Suppressor macrophage treated with lipopolysaccharide for 4 hours (primary cell): ENCODE measurements at regions not wholly inside any gene's neighbourhood (a gene's known extent, or its start where the extent isn't known, plus 50 kb on each side); places are given as distances from the start of the nearest gene placed in this dataset.
"Not testable (repeated sequence)": the region's sequence is repeated elsewhere in the genome, so short reads cannot be mapped to it uniquely, and the experiment has no call there.

Source experiments
- DNase-seq: peaks from one replicate; pipeline ENCODE4 v3.0.0-alpha.2; 2020

GRCh38 chr3:18725668-18726407 is 300.7 kb upstream of the SATB1 start:
- DNase-seq = peak; percentile 61

DNA sequence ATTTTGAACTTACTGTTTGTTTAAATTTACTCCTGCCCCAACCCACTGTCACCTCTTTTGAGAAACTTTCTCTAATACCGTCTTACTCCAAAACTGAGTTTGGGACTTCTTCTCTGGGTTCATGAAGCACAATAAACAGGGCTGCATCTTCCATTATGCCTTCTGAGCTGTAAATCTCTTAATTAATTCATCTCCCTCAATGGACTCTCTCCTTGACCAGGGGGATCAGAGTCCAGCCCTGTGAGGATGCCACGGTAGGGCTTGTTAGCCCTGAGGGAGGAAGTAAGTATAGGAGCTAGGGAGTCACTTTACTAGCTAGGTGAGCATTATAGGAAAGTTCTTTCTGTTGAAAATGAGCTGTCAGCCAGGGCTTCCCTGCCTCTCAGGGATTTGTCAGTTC is 299.3 kb upstream of the SATB1 start:
- DNase-seq = no peak

DNA sequence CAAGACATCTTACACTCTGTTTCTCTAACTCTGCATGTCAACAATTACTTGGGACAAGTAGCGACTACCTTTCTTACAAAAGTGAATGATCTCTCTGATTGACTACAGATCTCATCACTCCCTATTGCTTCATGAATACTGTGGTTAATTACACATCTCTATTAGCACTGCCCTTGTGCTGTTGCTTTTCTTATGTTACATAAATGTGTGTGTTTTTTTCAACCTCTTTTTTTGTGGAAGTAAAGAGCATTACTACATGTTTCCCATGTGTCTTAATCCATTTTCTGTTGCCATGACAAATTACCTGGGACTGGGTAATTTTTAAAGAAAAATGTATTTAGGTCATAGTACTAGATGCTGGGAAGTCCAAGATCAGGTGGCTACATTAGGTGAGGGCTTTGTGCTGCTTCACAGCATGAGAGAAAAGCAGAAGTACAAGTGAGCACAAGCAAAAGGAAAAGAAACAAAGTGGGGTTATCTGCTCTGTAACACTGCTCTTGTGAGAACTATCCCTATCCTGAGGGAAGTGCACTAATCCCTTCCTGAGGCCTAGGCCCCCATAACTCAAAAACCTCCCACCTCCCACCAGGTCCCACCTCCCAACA is 298.2 kb upstream of the SATB1 start:
- no peak for DNase-seq

GRCh38 chr3:18720543-18720942 is 295.4 kb upstream of the SATB1 start:
- DNase-seq = no peak

DNA sequence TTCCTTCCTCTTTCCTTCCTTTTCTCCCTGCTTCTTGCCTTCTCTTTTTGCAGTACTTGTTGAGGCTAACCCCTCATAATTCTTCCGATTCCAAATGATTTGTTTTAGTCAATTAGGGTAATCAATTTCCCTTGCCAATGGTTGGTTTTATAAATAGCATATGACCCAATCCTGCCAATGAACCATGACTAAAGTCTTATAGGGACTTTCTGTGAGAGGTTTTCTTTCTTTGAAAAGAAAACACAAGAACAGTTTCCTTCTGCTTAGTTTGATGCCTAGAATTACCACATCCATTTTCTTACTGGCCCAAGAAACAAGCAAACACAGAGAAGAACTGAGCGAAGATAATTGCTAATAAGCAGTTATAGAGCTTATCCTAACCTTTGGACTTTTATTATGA is 292.5 kb upstream of the SATB1 start:
- DNase-seq = no peak

- no peak for DNase-seq
Measured at GRCh38 chr3:18716821-18717220, 291.7 kb upstream of the SATB1 start.

DNA sequence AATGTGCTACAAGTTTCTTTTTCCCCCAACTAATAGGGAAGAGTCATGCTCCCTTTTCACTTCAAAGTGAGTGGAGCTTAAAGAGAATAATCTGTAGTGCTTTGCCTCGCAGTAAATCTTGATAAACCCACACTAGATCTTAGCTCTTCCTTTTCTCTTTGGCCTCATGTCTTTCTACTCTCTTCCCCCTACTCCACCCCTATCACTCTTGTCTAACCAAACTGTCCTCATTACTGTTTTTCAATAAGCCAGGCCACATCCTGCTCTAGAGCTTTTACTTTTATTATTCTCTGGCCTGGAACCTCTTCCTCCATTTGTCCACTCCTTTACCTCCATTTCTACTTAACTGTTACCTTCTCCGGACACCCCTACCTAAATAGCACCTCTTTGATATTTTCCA is 291.0 kb upstream of the SATB1 start:
- DNase-seq = no peak

- DNase-seq = no peak
Measured at GRCh38 chr3:18715208-18715607, 290.1 kb upstream of the SATB1 start.

DNA sequence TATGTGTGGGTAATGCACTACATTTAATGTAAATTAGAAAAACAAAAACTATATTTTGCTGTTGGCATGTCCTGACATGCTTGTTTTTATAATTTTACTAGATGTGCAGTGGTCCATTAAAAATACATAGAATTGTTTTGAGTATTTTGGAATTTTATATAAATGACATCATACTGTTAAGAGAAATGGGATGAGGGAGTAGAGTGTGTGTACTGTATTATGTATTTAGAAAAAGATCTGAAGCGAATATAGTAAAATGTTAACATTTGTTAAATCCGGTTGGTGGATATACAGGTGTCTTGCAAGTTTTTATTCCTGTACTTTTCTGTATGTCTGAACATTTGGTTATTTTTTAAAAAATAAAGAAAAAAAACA is 288.4 kb upstream of the SATB1 start:
- DNase-seq = no peak

DNA sequence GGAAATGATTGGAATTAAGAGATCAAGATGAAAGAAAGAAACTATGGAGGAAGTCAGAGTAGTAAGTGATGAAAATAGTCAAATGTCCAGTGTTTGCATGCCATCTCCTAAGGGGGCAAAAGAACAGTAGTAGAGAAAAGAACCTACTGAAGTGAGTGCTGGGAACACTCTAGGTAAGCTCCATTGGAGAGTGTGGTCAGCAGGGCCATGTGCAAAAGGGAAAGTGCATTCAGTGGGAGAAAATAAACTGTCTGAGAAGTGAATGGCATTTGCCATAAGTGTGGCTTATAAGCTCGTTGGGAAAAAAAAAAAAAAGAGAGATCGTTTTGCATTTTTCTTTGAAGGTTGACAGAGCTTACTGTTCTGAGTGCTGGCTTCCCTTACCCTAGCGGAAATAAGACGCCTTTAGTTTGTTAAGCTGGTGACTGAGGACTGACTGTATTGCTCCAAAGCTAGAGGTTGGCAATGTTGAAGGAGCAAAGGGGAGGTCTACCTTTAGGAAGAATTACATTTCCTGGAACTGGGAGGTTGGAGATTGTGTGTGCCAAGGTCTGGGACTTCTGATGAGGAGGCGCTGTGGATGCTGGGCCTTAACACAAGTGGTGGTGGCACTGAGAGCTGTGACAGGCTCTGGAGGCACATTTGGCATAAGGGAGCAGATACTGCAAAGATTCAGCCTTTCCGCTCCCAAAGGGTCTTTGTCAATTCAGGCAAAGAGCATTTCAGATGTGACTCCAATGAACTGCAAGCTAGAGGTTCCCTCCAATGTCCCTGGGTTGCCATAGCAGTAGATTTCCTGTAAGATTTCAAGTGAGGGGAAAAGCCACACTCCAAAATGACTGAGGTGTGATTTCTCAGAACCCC is 287.8 kb upstream of the SATB1 start:
- no peak for DNase-seq

DNA sequence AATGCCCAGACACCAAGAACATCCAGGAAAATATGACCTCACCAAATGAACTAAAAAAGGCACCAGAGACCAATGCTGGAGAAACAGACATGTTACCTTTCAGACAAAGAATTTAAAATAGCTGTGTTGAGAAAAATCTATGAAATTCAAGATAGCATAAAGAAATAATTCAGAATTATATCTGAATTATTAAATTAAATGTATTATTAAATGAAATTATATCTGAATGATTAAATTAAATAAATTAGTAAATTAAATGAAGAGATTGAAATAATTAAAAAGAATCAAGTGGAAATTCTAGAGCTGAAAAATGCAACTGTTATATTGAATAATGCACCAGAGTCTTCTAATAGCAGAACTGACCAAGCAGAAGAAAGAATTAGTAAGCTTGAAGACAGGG is 279.2 kb upstream of the SATB1 start:
- no peak for DNase-seq

GRCh38 chr3:18703798-18704197 is 278.7 kb upstream of the SATB1 start:
- DNase-seq = no peak

DNA sequence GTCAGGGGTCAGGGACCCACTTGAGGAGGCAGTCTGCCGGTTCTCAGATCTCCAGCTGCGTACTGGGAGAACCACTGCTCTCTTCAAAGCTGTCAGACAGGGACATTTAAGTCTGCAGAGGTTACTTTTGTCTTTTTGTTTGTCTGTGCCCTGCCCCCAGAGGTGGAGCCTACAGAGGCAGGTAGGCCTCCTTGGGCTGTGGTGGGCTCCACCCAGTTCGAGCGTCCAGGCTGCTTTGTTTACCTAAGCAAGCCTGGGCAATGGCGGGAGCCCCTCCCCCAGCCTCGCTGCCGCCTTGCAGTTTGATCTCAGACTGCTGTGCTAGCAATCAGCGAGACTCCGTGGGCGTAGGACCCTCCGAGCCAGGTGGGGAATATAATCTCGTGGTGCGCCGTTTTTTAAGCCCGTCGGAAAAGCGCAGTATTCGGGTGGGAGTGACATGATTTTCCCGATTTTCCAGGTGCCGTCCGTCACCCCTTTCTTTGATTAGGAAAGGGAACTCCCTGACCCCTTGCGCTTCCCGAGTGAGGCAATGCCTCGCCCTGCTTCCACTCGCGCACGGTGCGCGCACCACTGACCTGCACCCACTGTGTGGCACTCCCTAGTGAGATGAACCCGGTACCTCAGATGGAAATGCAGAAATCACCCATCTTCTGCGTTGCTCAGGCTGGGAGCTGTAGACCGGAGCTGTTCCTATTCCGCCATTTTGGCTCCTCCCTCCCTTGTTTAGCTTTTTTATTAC is 268.6 kb upstream of the SATB1 start:
- not testable (repeated sequence) for DNase-seq

GRCh38 chr3:18687286-18687685 is 262.1 kb upstream of the SATB1 start:
- DNase-seq = peak; percentile 71

- DNase-seq = no peak
Measured at GRCh38 chr3:18683900-18684299, 258.8 kb upstream of the SATB1 start.

DNA sequence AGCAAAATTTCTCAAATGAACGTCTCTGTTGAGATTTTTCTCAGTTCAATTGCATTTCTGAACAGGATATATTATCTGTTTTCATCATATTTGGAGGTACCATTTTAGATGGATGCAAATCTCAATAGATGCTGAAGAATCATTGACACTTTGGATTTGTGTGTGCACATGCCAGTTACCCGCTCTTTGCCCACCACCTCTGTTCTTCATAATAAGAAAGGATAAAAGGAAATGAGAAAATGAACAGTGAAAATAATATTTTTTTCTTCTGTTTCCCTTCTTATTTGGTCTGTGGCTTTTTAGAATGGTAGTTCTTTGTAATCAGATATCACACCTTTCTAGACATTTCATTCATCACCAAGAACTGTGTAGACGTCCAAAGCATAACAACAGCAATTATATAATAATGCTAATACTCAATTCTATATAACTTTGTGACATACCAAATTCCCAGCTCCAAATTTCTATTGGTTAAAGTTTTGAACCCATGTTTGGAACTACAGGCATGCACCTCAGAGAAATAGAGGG is 256.7 kb upstream of the SATB1 start:
- DNase-seq = no peak

DNA sequence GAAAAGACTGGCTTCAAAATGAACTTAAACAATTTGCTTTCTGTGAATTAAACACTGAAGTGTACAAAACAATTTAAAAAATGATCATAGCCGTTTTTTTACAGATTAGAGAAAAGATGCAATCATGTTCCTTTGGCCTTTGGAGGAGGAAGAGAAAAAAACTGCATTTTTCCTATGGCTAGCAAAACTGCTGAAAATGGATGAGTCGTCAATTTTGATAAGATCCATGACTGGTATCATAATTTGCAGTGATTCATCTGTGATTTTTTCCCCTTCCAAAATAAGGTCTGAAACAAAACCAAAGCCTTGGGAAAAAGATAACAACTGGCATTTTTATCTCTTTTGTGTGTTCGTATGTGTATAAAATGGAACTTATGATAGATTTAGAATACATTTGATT is 255.6 kb upstream of the SATB1 start:
- DNase-seq = peak; percentile 36

GRCh38 chr3:18679238-18679637 is 254.1 kb upstream of the SATB1 start:
- no peak for DNase-seq

GRCh38 chr3:18675197-18675596 is 250.1 kb upstream of the SATB1 start:
- DNase-seq = no peak

- peak; percentile 24 for DNase-seq
Measured at GRCh38 chr3:18672561-18672960, 247.4 kb upstream of the SATB1 start.

GRCh38 chr3:18670759-18671158 is 245.6 kb upstream of the SATB1 start:
- no peak for DNase-seq

- DNase-seq = no peak
Measured at GRCh38 chr3:18669374-18669773, 244.2 kb upstream of the SATB1 start.

GRCh38 chr3:18667552-18667951 is 242.4 kb upstream of the SATB1 start:
- no peak for DNase-seq
